Type B pancreatic cell (in vitro differentiated cells): ENCODE measurements at regions not wholly inside any gene's neighbourhood (a gene's known extent, or its start where the extent isn't known, plus 50 kb on each side); places are given as distances from the start of the nearest gene placed in this dataset.

Source experiments
- DNase-seq: peaks from one replicate; pipeline ENCODE4 v3.0.0; 2021; ENCODE audit warnings: mixed read lengths; ENCODE audit not compliant: unreplicated experiment; ENCODE audit errors: extremely low spot score
- H3K27ac Mint-ChIP-seq: 2 replicates; pipeline ENCODE4 v1.8.0; 2021; ENCODE audit warnings: mild to moderate bottlenecking, mixed read lengths
- H3K27me3 Mint-ChIP-seq: 2 replicates; pipeline ENCODE4 v1.8.0; 2021; ENCODE audit warnings: mixed read lengths
- H3K36me3 Mint-ChIP-seq: 2 replicates; pipeline ENCODE4 v1.8.0; 2021; ENCODE audit warnings: mixed read lengths
- H3K4me1 Mint-ChIP-seq: one replicate; pipeline ENCODE4 v1.8.0; 2021; ENCODE audit warnings: mixed read lengths; ENCODE audit not compliant: unreplicated experiment
- H3K4me3 Mint-ChIP-seq: 2 replicates; pipeline ENCODE4 v1.8.0; 2021; ENCODE audit warnings: mild to moderate bottlenecking, mixed read lengths
- H3K9me3 Mint-ChIP-seq: 2 replicates; pipeline ENCODE4 v1.8.0; 2021; ENCODE audit warnings: mixed read lengths
- TF ChIP-seq, protein P1 (sequence below): fragments of 200-600 bp; sonication (generic); conservative IDR thresholded peaks from 2 replicates; pipeline ENCODE4 v1.5.0; 2021; ENCODE audit warnings: antibody characterized with exemption, mild to moderate bottlenecking

DNA sequence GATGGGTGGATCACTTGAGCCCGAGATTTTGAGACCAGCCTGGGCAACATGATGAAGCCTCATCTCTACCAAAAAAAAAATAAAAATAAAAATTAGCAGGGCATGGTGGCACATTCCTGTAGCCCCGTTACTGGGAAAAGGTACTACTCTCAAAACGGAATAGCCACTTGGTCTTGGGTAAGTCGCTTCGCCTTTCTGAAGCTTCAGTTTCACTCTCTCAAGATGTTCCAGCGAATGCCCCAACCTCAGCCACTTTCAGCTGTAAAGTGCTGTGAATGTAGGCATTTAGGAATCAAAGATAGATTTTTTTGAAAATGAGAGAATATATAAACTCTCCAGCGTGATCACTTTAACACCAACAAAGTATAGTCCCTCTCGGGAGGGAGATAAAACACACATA lies 154.1 kb upstream of the HS3ST3A1 start:
- Mint-ChIP-seq H3K27ac (no peak overlapping the region), H3K4me1 (peaks cover 14% of the 10 kb centered on the region), H3K27me3 (no peaks in the 10 kb centered on the region), H3K4me3 (no peak overlapping the region), H3K36me3 (no peaks in the 10 kb centered on the region), H3K9me3 (no peaks in the 10 kb centered on the region)
- TF ChIP-seq, protein P1, sequence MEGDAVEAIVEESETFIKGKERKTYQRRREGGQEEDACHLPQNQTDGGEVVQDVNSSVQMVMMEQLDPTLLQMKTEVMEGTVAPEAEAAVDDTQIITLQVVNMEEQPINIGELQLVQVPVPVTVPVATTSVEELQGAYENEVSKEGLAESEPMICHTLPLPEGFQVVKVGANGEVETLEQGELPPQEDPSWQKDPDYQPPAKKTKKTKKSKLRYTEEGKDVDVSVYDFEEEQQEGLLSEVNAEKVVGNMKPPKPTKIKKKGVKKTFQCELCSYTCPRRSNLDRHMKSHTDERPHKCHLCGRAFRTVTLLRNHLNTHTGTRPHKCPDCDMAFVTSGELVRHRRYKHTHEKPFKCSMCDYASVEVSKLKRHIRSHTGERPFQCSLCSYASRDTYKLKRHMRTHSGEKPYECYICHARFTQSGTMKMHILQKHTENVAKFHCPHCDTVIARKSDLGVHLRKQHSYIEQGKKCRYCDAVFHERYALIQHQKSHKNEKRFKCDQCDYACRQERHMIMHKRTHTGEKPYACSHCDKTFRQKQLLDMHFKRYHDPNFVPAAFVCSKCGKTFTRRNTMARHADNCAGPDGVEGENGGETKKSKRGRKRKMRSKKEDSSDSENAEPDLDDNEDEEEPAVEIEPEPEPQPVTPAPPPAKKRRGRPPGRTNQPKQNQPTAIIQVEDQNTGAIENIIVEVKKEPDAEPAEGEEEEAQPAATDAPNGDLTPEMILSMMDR: no peak
- DNase-seq: no peak

DNA sequence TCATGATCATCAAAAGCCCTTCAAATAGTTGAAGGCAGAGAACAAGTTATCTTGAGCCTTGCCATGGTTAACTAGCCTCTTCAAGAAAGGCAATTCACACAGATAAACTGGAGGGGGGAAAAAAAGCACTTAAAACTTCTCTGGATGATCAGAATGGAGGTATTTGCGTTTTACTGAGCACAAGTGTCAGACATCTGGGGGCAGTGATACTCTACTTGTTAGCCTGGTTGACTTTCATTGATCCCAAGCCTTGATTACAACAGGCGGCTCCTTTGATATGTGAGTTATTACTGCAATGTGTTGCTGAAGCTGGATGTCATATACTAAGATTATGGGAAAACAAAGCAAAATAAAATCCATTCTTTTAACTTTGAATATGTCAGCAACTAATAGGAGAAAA lies 155.0 kb upstream of the HS3ST3A1 start:
- no peak overlapping the region for H3K27ac Mint-ChIP-seq
- DNase-seq: no peak
- H3K27me3 Mint-ChIP-seq: no peaks in the 10 kb centered on the region
- H3K4me1 Mint-ChIP-seq: peaks cover 5% of the 10 kb centered on the region
- H3K36me3 Mint-ChIP-seq: no peaks in the 10 kb centered on the region
- TF ChIP-seq, protein P1: no peak
- H3K4me3 Mint-ChIP-seq: no peak overlapping the region
- no peaks in the 10 kb centered on the region for H3K9me3 Mint-ChIP-seq

DNA sequence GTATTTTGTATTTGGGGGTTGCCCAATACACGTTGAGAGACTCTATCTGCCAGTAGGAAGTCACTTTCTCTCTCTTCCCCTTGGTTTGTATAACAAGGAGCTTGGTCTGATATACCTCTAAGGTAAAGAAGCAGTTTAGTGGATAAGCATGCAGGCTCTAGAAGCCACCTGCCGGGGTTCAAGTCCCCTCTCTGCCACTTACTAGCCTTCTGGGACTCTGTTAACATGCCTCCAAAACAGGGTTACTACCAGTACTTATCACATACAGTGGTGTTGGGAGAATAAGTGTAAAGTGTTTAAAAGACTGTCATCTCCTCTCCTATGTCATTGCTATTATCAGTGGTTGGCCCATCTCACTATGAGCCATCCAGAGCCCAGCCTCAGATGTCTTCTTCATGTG lies 156.1 kb upstream of the HS3ST3A1 start:
- H3K27ac Mint-ChIP-seq: no peak overlapping the region
- H3K9me3 Mint-ChIP-seq: no peaks in the 10 kb centered on the region
- peaks cover 5% of the 10 kb centered on the region for H3K4me1 Mint-ChIP-seq
- H3K36me3 Mint-ChIP-seq: no peaks in the 10 kb centered on the region
- no peak for DNase-seq
- no peak overlapping the region for H3K4me3 Mint-ChIP-seq
- no peaks in the 10 kb centered on the region for H3K27me3 Mint-ChIP-seq
- TF ChIP-seq, protein P1: no peak

DNA sequence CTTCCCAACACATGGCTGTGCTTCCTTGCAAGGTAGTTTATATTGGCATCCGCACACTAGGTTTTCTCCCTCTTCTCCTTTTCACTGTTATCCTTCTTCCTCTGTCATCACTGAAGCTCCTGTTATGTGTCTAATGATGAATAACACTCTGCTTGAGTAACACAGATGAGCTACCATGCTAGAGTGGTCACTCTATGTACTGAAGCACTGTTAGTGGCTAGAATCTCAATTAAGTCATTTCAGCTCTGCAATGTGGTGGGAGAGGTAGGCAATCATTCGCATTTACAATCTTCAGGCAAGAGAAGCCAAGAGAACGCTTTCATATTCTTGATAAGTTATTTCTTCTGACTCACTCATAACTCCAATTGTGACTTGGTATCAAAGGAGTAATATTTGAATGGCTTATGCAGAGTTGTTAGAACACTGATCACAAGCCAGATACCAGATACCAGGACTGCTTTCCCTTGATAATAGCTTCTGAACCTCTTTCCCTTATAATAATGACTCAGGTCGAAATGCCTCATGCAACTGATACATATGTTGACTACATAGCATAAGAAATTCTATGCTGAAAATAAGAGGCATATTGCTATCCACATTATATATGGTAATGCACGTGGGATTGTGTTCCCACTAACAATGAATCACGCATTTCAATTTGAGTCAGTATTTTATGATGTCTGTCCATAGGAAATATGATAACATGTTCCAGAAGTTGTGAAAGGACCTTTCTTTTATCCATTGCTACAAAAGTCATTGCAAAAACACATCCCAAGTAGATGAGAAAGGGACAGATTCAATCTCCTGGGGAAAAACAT lies 158.0 kb upstream of the HS3ST3A1 start:
- no peak overlapping the region for H3K4me3 Mint-ChIP-seq
- TF ChIP-seq, protein P1: no peak
- no peak overlapping the region for H3K27ac Mint-ChIP-seq
- no peaks in the 10 kb centered on the region for H3K36me3 Mint-ChIP-seq
- no peak for DNase-seq
- H3K4me1 Mint-ChIP-seq: peaks cover 5% of the 10 kb centered on the region
- H3K9me3 Mint-ChIP-seq: no peaks in the 10 kb centered on the region
- H3K27me3 Mint-ChIP-seq: peaks cover 3% of the 10 kb centered on the region

DNA sequence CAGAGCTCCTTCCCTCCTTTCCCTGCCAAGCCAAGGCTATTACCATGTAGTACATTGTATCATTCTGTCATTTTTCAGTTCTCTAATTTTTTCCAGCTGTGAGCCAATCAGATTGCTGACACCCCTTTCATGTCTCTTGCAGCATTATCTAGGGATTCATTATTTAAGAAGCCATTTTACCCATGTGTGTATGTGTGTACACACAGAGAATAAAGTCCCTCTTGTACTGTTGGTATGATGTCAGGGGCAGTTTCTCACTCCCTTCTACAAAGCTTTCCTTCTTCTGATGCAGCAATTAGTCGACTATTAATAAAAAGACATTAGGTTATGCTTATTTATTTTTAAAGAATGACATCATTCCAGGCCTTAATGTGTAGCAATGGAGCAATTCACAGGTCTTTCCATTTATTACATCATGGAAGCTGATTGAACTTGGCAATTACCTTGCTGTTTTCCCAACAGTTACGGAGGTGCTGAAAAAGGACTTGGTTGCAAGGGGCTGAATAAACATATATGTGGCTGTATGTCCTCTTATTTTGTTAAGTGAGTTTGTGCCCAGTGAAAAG lies 159.4 kb upstream of the HS3ST3A1 start:
- TF ChIP-seq, protein P1: no peak
- no peak overlapping the region for H3K4me3 Mint-ChIP-seq
- H3K27me3 Mint-ChIP-seq: peaks cover 3% of the 10 kb centered on the region
- H3K4me1 Mint-ChIP-seq: peaks cover 5% of the 10 kb centered on the region
- H3K27ac Mint-ChIP-seq: no peak overlapping the region
- H3K36me3 Mint-ChIP-seq: no peaks in the 10 kb centered on the region
- DNase-seq: no peak
- no peaks in the 10 kb centered on the region for H3K9me3 Mint-ChIP-seq
